ENCODE measurements at regions not wholly inside any gene's neighbourhood (a gene's known extent, or its start where the extent isn't known, plus 50 kb on each side); places are given as distances from the start of the nearest gene placed in this dataset.

DNA sequence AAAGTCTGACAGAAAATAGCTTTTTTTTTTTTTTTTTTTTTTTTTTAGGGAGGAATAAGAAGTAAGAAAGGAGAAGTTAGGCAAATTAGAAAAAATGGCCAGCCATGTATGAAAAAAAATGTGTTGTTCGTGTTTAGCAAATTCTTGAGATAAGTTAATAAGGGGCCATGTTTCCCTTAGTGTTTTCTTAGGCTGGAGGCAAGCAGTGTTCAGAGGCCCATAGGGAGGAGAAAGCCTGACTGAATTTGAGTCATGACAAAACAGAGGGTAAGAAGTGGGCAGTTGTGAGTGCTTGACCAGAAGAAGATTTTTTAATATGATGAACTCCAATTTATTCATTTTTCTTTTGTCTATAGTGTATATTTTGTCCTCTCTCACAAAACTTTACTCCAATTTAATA is 766.4 kb downstream of the FAM181B start:
- ATAC-seq (ENCODE audit: insufficient read depth, low FRiP score) (no peak), DNase-seq (no peak)
- TF ChIP-seq, protein P1, sequence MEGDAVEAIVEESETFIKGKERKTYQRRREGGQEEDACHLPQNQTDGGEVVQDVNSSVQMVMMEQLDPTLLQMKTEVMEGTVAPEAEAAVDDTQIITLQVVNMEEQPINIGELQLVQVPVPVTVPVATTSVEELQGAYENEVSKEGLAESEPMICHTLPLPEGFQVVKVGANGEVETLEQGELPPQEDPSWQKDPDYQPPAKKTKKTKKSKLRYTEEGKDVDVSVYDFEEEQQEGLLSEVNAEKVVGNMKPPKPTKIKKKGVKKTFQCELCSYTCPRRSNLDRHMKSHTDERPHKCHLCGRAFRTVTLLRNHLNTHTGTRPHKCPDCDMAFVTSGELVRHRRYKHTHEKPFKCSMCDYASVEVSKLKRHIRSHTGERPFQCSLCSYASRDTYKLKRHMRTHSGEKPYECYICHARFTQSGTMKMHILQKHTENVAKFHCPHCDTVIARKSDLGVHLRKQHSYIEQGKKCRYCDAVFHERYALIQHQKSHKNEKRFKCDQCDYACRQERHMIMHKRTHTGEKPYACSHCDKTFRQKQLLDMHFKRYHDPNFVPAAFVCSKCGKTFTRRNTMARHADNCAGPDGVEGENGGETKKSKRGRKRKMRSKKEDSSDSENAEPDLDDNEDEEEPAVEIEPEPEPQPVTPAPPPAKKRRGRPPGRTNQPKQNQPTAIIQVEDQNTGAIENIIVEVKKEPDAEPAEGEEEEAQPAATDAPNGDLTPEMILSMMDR (IDR thresholded peaks at IDR 0.05; ENCODE audit: control extremely low read depth, extremely low read depth) = no peak
- Histone ChIP-seq H3K27ac (ENCODE audit: low read depth in 1 of 2, low read length in 1 of 2) (no peak overlapping the region), H3K27me3 (ENCODE audit: control insufficient read depth in 3 of 3, insufficient read depth in 3 of 3, low read length in 2 of 3) (no peaks in the 10 kb centered on the region), H3K9me3 (ENCODE audit: control insufficient read depth in 4 of 4, insufficient read depth in 3 of 4, low read length in 3 of 4) (no peaks in the 10 kb centered on the region), H3K4me1 (ENCODE audit: control insufficient read depth in 5 of 5, insufficient read depth in 5 of 5, low read length in 5 of 5) (no peaks in the 10 kb centered on the region), H3K4me3 (no peak overlapping the region), H3K9ac (ENCODE audit: insufficient read depth in 1 of 2, low read length in 2 of 2) (no peak overlapping the region), H3K36me3 (ENCODE audit: control insufficient read depth in 4 of 4, insufficient read depth in 4 of 4, low read length in 4 of 4) (no peaks in the 10 kb centered on the region)
- 25 to 43% methylated on average over 1 of the region's 1 CpG for WGBS, 2 donors

DNA sequence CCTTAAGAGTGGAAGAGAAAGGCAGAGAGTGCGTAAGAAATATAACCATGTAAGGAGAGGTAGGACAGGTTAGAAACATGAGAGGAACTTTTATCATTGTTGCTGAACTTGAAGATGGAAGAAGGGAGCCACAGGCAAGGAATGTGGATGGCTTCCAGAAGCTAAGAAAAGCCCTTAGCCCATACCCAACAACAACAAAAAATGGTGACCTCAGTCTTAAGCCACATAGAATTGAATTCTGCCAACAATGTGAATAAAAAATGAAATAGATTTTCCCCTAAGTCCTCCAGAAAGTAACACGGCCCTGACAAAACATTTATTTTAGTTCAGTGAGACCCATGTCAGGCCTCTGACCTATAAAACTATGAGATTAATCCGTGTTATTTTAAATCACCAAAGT is 767.3 kb downstream of the FAM181B start:
- Histone ChIP-seq H3K36me3 (ENCODE audit: control insufficient read depth in 4 of 4, insufficient read depth in 4 of 4, low read length in 4 of 4) (no peaks in the 10 kb centered on the region), H3K4me1 (ENCODE audit: control insufficient read depth in 5 of 5, insufficient read depth in 5 of 5, low read length in 5 of 5) (no peaks in the 10 kb centered on the region), H3K4me3 (no peak overlapping the region), H3K9me3 (ENCODE audit: control insufficient read depth in 4 of 4, insufficient read depth in 3 of 4, low read length in 3 of 4) (no peaks in the 10 kb centered on the region), H3K27ac (ENCODE audit: low read depth in 1 of 2, low read length in 1 of 2) (no peak overlapping the region), H3K9ac (ENCODE audit: insufficient read depth in 1 of 2, low read length in 2 of 2) (no peak overlapping the region), H3K27me3 (ENCODE audit: control insufficient read depth in 3 of 3, insufficient read depth in 3 of 3, low read length in 2 of 3) (no peaks in the 10 kb centered on the region)
- TF ChIP-seq, protein P1 (IDR thresholded peaks at IDR 0.05; ENCODE audit: control extremely low read depth, extremely low read depth) = no peak
- WGBS, 2 donors = 75 to 87% methylated on average over 3 of the region's 3 CpGs
- ATAC-seq (ENCODE audit: insufficient read depth, low FRiP score) (no peak), DNase-seq (no peak)

DNA sequence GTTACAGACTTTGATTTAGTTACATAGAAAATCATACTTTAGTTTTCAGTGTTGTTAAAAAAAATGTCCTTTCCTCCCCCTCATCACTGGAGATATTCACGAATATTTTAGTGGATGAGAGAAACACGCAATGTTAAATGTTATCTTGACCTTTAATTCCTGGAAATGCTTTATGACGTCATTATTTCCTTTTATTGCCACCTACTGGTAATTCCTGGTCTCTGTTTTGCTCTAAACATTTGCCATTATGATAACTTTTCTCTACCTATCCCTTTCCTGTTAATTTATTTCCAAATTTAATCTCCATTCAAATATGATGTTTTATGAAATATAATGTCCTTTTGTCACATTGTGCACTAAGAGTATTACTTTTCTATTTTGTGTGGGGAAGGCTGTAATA is 770.6 kb downstream of the FAM181B start:
- no peaks in the 10 kb centered on the region for H3K9me3 ChIP-seq (ENCODE audit: control insufficient read depth in 4 of 4, insufficient read depth in 3 of 4, low read length in 3 of 4)
- DNase-seq (peak in 2 of 3 donors; percentile 28 to 31), ATAC-seq (ENCODE audit: insufficient read depth, low FRiP score) (no peak)
- no peaks in the 10 kb centered on the region for H3K27me3 ChIP-seq (ENCODE audit: control insufficient read depth in 3 of 3, insufficient read depth in 3 of 3, low read length in 2 of 3)
- no peak overlapping the region for H3K4me3 ChIP-seq
- 9 to 19% methylated on average over 3 of the region's 3 CpGs for WGBS, 2 donors
- H3K36me3 ChIP-seq (ENCODE audit: control insufficient read depth in 4 of 4, insufficient read depth in 4 of 4, low read length in 4 of 4) = no peaks in the 10 kb centered on the region
- TF ChIP-seq, protein P1 (IDR thresholded peaks at IDR 0.05; ENCODE audit: control extremely low read depth, extremely low read depth) = no peak
- H3K27ac ChIP-seq (ENCODE audit: low read depth in 1 of 2, low read length in 1 of 2) = no peak overlapping the region
- H3K4me1 ChIP-seq (ENCODE audit: control insufficient read depth in 5 of 5, insufficient read depth in 5 of 5, low read length in 5 of 5) = peaks cover 0 to 9% (median 0%) of the 10 kb centered on the region in 5 donors
- H3K9ac ChIP-seq (ENCODE audit: insufficient read depth in 1 of 2, low read length in 2 of 2) = no peak overlapping the region

DNA sequence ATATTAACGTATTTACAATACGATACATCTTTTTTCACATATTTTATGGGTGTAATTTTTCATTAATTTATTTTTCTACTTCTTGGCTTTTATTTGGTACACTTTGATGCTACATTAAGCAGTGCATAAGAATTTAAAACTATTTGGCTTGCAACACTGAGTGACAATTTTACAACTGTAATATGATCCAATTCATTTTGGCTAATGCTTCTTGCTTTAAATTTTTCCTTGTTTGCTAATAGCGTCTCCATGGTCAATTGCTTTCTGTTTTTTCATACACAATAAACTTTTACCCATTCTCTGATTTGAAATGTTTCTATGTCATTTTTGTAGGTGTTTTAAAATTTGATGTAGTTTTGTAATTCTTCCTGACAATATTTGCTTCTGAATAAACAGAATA is 773.2 kb downstream of the FAM181B start:
- ATAC-seq (ENCODE audit: insufficient read depth, low FRiP score) (no peak), DNase-seq (no peak)
- H3K27me3 ChIP-seq (ENCODE audit: control insufficient read depth in 3 of 3, insufficient read depth in 3 of 3, low read length in 2 of 3) = no peaks in the 10 kb centered on the region
- H3K9me3 ChIP-seq (ENCODE audit: control insufficient read depth in 4 of 4, insufficient read depth in 3 of 4, low read length in 3 of 4) = no peaks in the 10 kb centered on the region
- WGBS, 2 donors = 89 to 95% methylated on average over 3 of the region's 3 CpGs
- H3K4me3 ChIP-seq = no peak overlapping the region
- peaks cover 0 to 9% (median 0%) of the 10 kb centered on the region in 5 donors for H3K4me1 ChIP-seq (ENCODE audit: control insufficient read depth in 5 of 5, insufficient read depth in 5 of 5, low read length in 5 of 5)
- no peak overlapping the region for H3K27ac ChIP-seq (ENCODE audit: low read depth in 1 of 2, low read length in 1 of 2)
- H3K9ac ChIP-seq (ENCODE audit: insufficient read depth in 1 of 2, low read length in 2 of 2) = no peak overlapping the region
- TF ChIP-seq, protein P1 (IDR thresholded peaks at IDR 0.05; ENCODE audit: control extremely low read depth, extremely low read depth) = no peak
- H3K36me3 ChIP-seq (ENCODE audit: control insufficient read depth in 4 of 4, insufficient read depth in 4 of 4, low read length in 4 of 4) = no peaks in the 10 kb centered on the region

Measured in lung (tissue), 11 donors.